NCI-H146 (cell line): ENCODE measurements at regions not wholly inside any gene's neighbourhood (a gene's known extent, or its start where the extent isn't known, plus 50 kb on each side); places are given as distances from the start of the nearest gene placed in this dataset.

Experiments used
- DNase-seq: peaks from one replicate; lab custom pipeline; 2025; lab: John Stamatoyannopoulos, UW

DNA sequence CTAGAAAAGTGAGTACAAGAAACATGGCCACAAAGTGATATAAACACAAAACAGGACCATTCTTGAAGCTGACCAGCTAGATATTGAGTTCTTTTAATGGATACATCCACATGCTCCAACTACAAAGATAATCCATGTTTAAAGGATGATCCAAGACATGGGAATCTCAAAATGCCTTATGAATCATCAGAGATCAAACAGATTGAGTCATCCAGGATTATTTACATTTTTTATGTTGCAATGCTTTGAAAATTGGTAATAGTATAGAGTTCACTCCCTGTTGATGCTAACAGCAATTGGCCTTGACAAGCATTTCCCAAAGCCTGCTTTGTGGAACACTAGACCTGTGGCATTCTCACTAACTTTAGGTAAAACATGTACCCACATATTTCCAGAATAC, 293.0 kb upstream of the TBX3 start:
- DNase-seq = no peak

DNA sequence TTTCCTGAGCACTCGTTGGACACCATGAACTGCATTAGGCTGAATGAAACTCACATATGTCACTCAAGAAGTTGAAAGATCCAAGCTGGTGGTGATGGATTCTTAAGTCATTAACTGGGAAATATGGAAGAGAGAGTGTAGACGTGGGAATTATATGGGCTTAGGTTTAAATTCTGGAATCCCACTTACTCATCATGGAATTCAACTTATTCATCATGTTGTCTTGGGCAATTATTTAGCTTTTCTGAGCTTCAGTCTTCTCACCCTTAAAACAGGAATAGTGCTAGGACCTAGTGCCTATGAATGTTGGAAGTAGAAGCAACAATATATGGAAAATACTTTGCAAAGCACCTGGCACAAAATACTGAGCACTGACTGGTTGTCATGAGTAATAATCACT, 292.4 kb upstream of the TBX3 start:
- DNase-seq = no peak

DNA sequence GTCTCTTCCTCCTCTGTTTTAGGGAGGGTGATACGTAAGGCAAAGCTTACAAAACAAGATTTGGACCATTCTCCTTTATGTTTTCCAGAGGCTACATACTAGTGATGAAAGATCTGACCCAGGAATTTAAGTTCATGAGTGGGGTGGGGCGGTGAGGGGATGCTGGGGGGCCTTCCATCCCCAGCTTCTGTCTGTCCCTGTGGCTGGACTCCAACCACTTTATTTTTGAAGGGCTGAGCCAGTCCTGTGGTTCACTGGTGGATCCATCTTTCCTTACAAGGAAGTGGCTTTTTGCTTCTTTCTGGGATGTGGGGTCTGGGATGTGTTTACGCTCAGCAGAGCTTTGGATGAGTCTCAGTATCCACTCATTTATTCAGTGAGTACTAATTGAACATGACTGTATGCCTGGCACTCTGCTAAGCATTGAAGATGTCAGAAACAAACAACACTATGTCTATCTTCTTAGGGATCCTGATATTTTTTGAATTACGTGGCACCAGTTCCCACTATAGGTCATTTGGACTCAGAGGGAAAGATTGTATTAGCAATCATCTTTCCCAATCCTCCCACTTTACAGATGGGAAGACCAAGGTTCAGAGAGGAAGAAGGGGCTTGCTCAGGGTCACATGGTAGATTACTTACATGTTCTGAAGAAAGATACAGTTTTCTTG, 291.8 kb upstream of the TBX3 start:
- DNase-seq = no peak

DNA sequence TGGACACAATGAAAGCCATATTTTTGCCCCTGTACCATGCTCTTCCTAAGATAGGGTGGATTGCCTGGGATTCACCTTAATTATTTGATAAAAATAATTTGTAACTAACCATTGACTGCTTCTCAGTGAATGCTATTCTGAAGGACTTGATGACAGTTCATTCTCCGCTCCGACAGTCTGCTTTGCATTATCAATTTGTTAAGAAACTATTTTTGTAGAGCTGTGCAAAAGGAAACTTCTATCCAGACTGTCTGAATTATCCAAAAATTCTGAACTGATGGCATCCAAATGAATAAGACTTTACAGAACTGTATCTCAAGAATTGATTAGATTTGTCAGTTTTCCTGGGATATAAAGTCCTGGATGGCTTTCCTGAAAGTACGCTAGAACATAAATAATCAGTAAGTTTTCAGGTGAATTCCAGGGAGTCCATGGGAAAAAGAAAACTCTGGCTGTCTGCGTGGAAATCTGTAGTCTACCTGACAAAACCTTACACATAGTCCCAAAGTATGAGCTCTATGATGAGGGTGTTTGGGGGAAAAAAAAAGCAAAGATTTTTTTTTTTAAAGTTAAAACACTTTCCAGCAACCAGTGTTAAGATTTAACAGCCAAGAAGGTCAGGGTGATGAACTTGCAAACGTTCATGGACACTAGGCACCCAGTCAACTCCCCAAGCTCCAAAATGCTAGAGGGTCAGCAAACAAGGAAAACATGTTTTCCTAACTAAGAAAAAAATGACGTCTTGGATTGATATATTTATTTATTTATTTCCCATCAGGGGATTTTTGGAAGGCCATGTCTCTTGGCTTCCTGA, 291.1 kb upstream of the TBX3 start:
- DNase-seq = no peak

DNA sequence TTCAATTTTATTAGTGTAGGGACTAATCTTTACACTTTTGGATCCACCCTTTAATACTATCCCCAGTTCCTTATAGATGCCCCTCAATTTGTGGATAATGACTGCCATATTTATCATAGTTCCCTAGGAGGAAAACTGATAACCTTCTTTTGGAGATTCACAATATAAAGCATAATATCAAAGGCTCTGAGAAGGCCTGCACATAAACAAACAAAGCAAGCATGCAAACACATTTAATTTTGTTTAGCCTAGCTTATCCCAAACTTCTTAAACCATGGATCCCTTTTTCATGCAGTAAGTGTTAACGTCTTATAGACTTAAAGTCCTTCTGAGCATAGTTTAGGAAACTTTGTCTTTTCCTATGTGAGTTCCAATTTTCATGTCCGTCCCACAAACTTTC, 290.4 kb upstream of the TBX3 start:
- no peak for DNase-seq

DNA sequence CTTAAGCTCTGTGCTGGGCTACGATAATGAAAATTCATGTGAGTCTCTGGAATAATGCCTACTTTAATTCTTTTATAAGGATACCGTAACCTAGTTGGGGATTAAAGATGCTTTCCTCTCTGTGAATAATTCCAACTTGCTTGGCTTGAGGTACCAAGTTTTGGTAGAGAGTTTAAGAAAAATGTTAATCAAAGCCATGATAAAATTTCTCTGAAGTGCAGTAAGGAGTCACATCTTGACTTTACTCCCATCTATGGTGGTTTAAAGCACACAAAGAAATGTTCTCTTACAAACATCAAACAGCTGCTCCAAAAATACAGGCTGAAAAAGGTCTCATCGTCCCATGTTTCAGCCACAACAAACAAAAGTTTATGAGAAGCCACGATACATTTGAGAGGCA, 284.8 kb upstream of the TBX3 start:
- DNase-seq = no peak

DNA sequence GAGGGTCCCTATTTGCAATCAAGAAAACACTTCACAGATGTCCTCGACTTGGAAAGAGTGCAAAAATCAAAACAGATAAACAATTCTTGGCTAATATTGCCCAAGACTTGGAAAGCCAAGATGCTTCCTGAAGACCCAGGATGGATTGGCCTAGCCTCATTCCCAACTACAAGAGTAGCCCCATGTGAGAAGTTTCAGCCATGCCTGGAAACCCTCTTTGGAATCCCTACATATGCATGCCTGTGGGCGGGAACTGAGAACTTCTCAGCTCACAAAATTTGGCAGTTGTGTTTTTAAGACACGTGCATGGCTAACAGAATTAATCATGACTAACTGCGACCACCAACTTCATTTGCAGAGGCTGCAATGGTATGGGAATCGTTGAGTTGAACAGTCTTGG, 283.2 kb upstream of the TBX3 start:
- no peak for DNase-seq

DNA sequence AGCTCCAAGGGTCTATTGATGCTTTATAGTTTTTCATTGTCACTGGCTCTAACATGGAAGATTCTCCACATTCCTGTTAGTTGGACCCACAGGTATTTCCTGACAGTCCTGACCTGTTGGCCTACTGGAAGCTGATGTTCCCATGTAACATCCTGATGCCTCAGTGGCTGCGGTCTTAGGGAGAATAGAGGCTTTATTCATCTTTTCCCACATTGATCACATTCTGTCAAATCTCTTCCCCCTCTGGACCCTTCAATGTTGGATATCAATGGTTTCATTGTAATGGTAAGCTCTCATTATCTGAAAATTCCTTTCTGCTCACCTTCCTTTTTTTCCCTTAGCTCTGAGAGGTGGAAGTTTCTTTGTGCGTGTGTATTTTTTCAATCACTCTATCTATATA, 280.9 kb upstream of the TBX3 start:
- DNase-seq = no peak

DNA sequence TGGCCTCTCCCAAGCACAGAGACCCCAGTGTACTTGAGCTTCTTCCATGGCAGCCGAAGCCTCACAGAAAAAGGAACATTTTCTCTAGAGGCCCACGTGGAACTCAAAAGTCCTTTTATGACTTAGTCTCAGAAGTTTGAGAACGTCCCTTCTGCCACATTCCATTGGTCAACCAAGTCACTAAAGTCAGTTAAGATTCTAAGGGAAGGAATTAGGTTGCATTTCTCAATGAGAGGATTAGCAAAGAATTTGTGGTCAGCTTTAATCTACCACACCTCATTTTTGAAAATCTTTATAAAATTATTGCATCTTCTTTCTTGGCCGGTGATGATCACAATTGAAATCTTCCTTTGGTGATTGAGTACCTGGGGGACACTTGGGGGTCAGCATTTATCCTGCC, 279.9 kb upstream of the TBX3 start:
- DNase-seq = no peak

DNA sequence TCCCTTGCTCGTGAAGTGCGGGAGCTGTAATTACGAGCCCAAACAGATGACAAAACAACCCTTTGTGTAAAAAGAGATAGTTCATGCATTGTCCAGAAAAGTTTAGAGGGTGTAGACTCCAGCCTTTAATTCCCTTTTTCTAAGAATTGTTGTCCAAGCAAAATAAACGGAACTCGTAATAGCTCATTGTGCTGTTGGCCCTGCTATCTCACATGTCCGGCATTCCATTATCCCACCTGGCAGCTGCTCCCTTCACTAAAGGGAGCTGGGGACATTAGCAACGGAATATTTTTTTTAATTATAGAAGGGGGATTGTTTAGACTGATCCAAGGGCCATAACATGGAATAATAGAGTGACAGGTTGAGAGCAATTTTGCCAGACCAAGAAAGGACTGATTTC, 277.5 kb upstream of the TBX3 start:
- no peak for DNase-seq

DNA sequence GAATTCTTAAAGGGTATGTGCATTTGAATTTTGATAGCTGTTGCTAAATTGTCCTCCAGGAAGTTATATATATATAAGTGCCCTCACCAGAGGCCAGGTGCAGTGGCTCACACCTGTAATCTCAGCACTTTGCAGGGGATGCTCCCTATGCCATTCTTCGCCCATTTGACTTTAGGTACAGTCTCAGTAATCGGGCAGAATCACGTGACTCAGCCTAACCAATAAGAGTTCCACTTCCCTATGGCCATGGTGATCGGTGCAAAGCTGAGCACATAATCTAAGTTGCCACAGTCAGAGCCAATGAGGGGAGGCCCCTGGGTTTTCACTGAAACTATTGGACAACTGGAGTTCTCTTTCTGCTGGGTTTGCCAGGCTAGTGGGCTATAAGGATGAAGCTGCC, 274.6 kb upstream of the TBX3 start:
- no peak for DNase-seq

DNA sequence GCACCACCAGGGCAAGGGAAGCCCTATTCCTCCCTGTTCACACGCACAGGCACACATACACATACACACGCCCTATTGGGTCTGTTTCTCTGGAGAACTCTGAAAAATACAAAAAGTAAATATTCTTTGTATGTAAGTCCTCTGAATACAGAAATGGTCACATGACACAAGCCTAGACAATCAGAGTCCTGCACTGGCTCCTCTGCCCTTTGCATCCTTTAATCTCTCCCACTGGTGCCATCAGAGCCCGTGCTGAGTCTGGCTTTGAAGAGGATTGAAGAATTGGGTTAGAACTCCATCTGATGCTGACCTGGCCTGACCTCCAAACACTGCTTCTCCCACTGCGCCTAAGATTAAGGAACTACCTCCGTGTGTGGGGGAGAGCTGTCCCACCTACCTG, 273.2 kb upstream of the TBX3 start:
- DNase-seq = no peak

DNA sequence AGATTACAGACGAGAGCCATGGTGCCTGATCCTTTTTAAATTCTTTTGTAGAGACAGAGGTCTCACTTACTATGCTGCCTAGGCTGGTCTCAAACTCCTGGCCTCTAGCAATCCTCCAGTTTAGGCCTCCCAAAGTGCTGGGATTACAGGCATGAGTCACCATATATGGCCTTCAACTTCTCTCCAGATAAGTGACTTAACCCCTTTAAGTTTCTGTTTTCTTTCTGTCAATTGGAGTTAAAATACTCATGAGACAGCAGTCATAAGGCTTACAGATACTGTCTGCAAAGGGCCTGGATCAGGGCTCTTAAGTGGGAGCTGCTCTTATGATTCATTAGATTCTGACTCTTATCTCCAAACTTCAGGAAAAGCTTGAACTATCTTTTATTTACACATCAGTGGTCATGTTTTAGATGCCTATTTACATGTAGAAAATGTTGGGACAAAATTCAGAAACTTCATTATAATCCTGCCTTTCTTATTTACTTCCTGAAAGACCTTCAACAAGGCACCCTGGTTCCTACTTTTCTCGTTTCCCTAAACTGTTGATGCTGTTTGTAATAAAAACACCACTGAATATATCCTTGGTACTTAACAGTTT, 271.5 kb upstream of the TBX3 start:
- no peak for DNase-seq

DNA sequence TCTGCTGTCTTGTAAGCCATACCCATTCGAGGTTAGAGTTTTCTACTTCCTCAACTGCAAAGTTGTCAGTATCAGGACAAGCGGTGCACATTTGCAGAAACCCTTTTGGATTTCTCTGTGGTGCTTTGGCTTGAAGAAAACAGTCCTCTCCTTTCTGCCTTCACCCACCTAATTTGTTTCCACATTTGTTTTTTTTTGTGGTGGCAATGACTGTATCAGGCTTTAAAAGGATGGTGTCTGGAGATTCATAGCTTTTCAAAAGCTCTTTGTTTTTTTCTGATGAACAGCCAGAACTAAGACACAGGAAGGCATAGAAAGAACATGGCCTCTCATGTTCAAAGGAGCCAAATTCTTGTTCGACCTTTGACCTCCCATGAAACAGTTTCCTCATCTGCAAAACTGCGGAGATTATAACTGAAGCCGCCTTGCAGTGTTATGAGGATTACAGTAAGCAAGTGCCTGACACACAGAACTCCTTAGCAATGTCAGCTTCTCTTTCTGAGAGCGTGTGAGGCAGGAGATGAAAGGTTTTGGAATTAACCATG, 270.6 kb upstream of the TBX3 start:
- DNase-seq = no peak

DNA sequence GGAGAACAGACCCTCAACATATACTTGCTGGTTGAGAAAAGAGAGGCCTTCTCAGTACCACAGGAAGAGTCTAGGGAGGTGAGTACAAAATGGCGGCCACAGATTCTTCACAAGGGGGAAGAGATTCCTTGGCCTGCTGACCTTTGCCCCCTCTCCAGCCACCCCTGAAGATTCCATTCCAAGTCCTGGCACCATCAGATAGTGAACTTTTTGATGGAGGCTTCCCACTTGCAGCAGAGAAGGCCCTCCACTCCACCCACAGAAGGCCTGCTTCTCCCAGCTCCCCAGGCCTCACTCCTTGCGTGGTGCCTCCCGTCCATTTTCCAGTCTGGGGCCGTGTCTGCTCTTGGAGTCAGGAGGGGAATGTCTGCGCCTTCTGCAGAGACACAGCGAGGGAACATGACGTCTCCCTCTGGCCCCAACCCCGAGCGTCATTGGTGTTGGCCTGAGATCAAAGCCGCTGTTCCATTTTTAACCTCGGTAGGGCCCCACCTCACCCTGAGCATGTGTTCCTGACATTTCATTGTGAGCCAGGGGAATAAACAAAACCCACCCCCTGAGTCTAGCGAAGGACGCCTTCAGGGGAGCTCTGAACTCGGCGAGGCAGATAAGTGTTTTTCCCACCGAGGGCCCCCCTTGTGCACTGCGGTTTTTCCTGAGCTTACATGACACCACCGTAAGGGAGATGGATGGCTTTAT, 268.7 kb upstream of the TBX3 start:
- no peak for DNase-seq

DNA sequence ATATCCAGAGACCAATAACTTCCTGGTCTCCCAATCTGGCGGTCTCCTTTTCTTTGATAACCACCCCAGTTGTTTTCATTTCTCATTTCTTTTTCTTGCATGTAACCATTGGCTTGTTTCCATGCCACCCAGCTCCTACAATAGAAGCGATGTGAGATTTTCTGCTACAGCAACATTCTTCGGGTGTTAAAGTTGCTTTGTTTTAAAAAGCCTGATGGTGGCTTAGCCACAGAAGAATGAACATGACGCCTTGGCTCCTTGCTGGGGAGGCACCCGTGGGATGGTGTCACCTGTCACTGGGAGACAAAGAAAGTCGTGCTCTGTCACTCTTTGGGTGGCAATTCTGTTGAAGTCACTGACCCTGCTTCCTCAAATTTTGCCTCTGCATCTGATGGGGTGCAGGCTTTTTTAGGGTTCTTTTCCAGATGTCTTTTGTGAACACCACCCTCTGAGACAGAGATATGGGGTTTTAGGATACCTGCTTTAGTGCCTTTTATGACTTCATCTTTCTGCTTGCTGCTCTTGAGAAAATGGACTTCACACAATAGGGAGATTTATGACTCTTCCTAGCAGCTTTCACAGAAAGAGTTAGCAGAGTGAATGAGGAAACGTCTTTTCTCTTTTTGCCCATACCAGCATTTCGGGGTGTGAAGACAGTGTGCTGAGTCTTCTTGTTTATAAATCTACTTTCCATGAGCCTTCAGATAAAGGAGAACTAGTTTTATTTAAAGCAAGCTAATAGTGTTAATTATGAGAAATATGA, 265.3 kb upstream of the TBX3 start:
- no peak for DNase-seq

DNA sequence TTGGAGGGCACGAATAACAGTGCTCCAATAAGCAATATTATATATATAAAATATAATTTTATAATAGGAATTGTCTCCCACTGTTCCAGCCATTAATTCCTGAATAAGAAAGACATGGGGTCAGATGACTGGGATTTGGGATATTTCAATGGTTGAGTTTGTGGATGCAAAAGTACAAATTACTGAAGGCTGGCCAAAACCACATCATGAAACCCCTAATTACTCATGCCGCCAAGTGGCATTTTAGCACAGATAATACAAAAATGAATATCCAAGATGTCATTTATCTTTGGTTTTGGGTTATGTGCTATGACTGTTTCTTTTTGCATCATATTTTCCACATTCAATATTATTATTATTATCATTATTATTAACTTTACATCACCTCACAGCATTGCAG, 261.4 kb upstream of the TBX3 start:
- no peak for DNase-seq

DNA sequence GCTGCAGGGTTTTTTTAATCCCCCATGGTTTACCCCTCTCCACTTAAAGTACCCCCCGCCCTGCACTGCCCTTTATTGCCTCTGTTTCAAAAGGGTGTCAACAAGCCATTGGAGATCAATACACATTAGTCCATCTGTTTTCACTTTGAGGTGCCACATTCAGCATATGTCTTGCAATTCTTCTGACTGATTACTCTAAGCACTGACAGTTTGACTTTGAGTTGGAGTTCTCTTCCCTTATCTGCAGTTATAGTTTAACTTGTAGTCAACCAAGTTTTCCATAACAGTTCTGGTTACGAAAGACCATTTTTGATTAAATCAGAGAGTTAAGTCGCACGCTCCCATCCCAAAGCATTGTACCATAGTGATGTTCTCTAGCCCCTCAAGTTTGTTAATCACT, 260.8 kb upstream of the TBX3 start:
- DNase-seq = no peak

DNA sequence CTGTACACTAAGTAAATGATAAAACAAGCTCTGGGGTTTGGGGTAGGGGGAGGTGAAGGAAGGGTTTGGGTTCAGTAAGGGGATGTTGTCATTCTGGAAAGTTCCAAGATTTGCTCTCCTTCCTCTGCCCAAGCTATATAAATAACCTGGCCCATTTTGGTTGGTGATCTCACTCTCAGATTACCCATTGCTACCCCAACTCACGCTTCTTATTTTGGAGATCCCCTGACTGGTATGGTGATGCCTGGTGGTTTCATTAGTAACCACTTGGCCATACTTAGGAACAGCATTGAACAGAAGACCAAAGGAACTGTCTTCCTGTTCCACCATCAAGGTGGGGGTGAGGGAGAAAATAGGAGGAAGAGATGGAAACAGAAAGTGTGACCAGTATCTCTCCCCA, 259.6 kb upstream of the TBX3 start:
- DNase-seq = no peak

DNA sequence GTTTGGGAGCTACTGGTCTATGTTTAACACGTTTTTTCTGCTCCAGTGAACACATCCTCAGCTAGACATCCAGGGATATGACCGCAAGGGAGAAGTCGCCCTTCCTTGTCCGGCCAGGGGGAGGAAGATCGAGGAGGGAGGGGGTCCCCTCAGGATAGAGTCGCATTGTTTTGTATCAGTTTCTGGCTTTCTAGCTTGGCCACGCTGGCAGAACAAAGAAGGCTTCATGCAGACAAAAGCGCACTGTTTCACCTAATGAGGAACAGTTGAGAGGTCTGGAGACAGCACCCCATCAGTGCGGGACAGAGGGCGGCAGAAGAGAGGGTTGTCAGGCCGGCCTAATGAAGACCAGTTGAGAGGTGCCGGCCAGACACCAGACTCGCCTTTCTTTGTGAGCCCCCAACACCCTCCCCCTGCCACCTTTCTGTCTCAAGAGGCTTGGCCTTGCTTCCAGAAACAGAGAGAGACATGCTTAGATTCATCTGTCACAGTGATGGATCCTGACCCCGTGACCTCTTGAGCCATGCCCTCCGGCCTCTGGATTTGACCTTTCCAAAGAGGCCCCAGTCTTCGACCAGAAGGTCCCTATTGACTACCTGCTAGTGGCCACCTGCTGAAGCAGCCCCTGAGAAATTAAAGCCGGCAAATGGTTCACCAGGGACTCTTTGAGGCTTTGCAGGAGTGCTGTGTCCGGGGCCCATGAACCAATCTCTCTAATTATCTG, 254.7 kb upstream of the TBX3 start:
- no peak for DNase-seq
